ENCODE measurements at regions not wholly inside any gene's neighbourhood (a gene's known extent, or its start where the extent isn't known, plus 50 kb on each side); places are given as distances from the start of the nearest gene placed in this dataset.
"Not testable (repeated sequence)": the region's sequence is repeated elsewhere in the genome, so short reads cannot be mapped to it uniquely, and the experiment has no call there.

DNA sequence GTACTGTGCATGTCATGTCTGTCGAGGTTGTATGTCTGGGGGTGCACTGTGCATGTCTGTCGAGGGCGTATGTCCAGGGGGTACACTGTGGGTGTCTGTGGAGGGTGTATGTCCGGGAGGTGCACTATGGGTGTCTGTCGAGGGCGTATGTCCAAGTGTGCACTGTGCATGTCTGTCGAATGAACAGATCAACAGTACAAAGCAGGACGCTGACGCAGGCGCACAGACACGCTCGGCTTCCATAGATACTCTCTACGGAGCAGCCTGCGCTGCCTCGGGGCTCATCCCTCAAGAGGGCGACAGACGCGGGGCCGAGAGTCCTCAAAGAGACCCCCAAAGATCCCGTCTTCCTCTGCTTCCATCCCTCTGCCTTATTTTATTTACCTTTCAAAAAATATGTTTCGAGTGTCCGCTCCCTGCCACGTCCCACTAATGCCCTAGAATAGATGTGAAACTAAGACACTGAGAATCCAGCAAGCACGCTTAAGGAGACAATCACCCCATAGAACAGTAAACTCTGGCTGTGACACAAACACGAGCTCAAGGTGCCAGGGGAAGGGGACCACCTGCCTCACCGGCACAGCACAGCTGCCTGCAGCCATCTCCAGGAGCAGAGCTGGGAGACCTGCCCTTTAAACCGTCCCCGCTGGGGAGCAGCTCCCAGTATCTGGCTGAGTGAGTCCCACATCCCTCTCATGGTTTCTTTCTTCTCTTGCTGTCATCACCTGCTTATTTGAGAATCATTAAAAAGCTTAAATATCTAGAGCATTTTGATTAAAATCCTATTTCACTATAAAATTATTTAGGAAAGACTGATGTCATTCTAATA, 250.5 kb upstream of the MYT1L start:
- H3K27ac ChIP-seq (ENCODE audit: low read length): no peak overlapping the region
- DNase-seq: no peak
- no peaks in the 10 kb centered on the region for H3K27me3 ChIP-seq (replicated peaks; ENCODE audit: insufficient read depth, low read length)
- H3K9me3 ChIP-seq (replicated peaks; ENCODE audit: insufficient read depth, low read length): no peaks in the 10 kb centered on the region
- no peak overlapping the region for H3K4me2 ChIP-seq (ENCODE audit: low read depth, low read length)
- no peak overlapping the region for H2AFZ ChIP-seq (ENCODE audit: low read length)
- H4K20me1 ChIP-seq (ENCODE audit: insufficient read depth, low read length): no peaks in the 10 kb centered on the region
- no peaks in the 10 kb centered on the region for H3K36me3 ChIP-seq (replicated peaks; ENCODE audit: insufficient read depth, low read length)
- H3K9me2 ChIP-seq (replicated peaks; ENCODE audit: insufficient read depth, low read length): no peaks in the 10 kb centered on the region
- H3K9ac ChIP-seq (ENCODE audit: low read length): no peak overlapping the region
- H3K4me1 ChIP-seq (ENCODE audit: low read length): no peaks in the 10 kb centered on the region
- H3F3A ChIP-seq (ENCODE audit: insufficient read depth, low read length): no peaks in the 10 kb centered on the region
- H3K79me2 ChIP-seq (ENCODE audit: low read length): no peaks in the 10 kb centered on the region
- H3K4me3 ChIP-seq (ENCODE audit: low read length): no peak overlapping the region
- TF ChIP-seq EZH2phosphoT487 (IDR thresholded peaks at IDR 0.05; ENCODE audit: low read length) (no peak), EZH2 (optimal IDR thresholded peaks at IDR 0.05; ENCODE audit: low read depth, low read length) (no peak)
- TF ChIP-seq, protein P1, sequence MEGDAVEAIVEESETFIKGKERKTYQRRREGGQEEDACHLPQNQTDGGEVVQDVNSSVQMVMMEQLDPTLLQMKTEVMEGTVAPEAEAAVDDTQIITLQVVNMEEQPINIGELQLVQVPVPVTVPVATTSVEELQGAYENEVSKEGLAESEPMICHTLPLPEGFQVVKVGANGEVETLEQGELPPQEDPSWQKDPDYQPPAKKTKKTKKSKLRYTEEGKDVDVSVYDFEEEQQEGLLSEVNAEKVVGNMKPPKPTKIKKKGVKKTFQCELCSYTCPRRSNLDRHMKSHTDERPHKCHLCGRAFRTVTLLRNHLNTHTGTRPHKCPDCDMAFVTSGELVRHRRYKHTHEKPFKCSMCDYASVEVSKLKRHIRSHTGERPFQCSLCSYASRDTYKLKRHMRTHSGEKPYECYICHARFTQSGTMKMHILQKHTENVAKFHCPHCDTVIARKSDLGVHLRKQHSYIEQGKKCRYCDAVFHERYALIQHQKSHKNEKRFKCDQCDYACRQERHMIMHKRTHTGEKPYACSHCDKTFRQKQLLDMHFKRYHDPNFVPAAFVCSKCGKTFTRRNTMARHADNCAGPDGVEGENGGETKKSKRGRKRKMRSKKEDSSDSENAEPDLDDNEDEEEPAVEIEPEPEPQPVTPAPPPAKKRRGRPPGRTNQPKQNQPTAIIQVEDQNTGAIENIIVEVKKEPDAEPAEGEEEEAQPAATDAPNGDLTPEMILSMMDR (IDR thresholded peaks at IDR 0.05; ENCODE audit: low read length): no peak

DNA sequence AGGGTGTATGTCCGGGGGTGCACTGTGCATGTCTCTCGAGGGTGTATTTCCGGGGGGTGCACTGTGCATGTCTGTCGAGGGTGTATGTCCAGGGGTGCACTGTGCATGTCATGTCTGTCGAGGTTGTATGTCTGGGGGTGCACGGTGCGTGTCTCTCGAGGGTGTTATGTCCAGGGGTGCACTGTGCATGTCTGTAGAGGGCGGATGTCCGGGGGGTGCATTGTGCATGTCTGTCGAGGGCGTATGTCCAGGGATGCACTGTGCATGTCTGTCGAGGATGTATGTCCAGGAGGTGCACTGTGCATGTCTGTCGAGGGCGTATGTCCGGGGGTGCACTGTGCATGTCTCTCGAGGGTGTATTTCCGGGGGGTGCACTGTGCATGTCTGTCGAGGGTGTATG, 249.8 kb upstream of the MYT1L start:
- H3K36me3 ChIP-seq (replicated peaks; ENCODE audit: insufficient read depth, low read length); H3K9ac ChIP-seq (ENCODE audit: low read length); H2AFZ ChIP-seq (ENCODE audit: low read length); H4K20me1 ChIP-seq (ENCODE audit: insufficient read depth, low read length); H3K4me1 ChIP-seq (ENCODE audit: low read length); H3K4me2 ChIP-seq (ENCODE audit: low read depth, low read length); H3K27ac ChIP-seq (ENCODE audit: low read length); H3K9me3 ChIP-seq (replicated peaks; ENCODE audit: insufficient read depth, low read length); H3K79me2 ChIP-seq (ENCODE audit: low read length); H3K4me3 ChIP-seq (ENCODE audit: low read length); H3F3A ChIP-seq (ENCODE audit: insufficient read depth, low read length); DNase-seq; H3K27me3 ChIP-seq (replicated peaks; ENCODE audit: insufficient read depth, low read length); H3K9me2 ChIP-seq (replicated peaks; ENCODE audit: insufficient read depth, low read length): not testable (repeated sequence)

DNA sequence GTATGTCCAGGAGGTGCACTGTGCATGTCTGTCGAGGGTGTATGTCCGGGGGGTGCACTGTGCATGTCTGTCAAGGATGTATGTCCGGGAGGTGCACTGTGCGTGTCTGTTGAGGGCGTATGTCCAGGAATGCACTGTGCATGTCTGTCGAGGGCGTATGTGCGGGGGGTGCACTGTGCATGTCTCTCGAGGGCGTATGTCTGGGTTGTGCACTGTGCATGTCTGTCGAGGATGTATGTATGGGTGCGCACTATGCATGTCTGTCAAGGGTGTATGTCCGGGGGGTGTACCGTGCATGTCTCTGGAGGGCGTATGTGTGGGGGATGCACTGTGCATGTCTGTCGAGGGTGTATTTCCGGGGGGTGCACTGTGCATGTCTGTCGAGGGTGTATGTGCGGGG, 249.3 kb upstream of the MYT1L start:
- no peaks in the 10 kb centered on the region for H3K36me3 ChIP-seq (replicated peaks; ENCODE audit: insufficient read depth, low read length)
- DNase-seq: no peak

DNA sequence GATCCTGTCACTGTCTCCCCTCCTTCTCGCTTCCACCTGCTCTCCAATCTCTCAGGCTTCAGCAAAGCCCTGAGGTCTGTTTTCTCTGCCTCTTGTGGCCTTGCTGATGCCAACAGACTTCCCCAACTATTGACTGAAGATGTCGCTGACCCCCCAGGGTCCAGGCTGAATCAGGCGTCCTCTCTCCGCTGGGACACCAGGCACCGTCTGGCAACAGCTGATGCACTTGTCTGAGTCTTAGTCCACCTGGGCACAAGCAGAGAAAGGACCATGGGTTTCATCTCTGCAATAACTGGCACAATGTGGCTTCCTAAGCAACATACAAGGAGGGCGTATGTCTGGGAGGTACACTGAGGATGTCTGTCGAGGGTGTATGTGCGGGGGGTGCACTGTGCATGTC, 248.7 kb upstream of the MYT1L start:
- Histone ChIP-seq H4K20me1 (ENCODE audit: insufficient read depth, low read length) (no peaks in the 10 kb centered on the region), H3K9me2 (replicated peaks; ENCODE audit: insufficient read depth, low read length) (no peaks in the 10 kb centered on the region), H3K4me1 (ENCODE audit: low read length) (no peaks in the 10 kb centered on the region), H3K4me2 (ENCODE audit: low read depth, low read length) (no peak overlapping the region), H3K79me2 (ENCODE audit: low read length) (no peaks in the 10 kb centered on the region), H3K9ac (ENCODE audit: low read length) (no peak overlapping the region), H3K27me3 (replicated peaks; ENCODE audit: insufficient read depth, low read length) (no peaks in the 10 kb centered on the region), H2AFZ (ENCODE audit: low read length) (no peak overlapping the region), H3K27ac (ENCODE audit: low read length) (no peak overlapping the region), H3K4me3 (ENCODE audit: low read length) (no peak overlapping the region), H3K36me3 (replicated peaks; ENCODE audit: insufficient read depth, low read length) (no peaks in the 10 kb centered on the region), H3F3A (ENCODE audit: insufficient read depth, low read length) (no peaks in the 10 kb centered on the region), H3K9me3 (replicated peaks; ENCODE audit: insufficient read depth, low read length) (no peaks in the 10 kb centered on the region)
- DNase-seq: no peak
- TF ChIP-seq, protein P1 (IDR thresholded peaks at IDR 0.05; ENCODE audit: low read length): no peak
- no peak for TF ChIP-seq EZH2 (optimal IDR thresholded peaks at IDR 0.05; ENCODE audit: low read depth, low read length)
- no peak for TF ChIP-seq EZH2phosphoT487 (IDR thresholded peaks at IDR 0.05; ENCODE audit: low read length)

More for the DNA sequence above, 249.3 kb upstream of the MYT1L start:
- H3K27me3 ChIP-seq (replicated peaks; ENCODE audit: insufficient read depth, low read length): no peaks in the 10 kb centered on the region
- H2AFZ ChIP-seq (ENCODE audit: low read length): no peak overlapping the region
- no peaks in the 10 kb centered on the region for H4K20me1 ChIP-seq (ENCODE audit: insufficient read depth, low read length)
- H3K4me1 ChIP-seq (ENCODE audit: low read length): no peaks in the 10 kb centered on the region
- no peak overlapping the region for H3K4me2 ChIP-seq (ENCODE audit: low read depth, low read length)
- no peaks in the 10 kb centered on the region for H3K9me2 ChIP-seq (replicated peaks; ENCODE audit: insufficient read depth, low read length)
- no peak overlapping the region for H3K4me3 ChIP-seq (ENCODE audit: low read length)
- H3K9ac ChIP-seq (ENCODE audit: low read length): no peak overlapping the region
- TF ChIP-seq EZH2 (optimal IDR thresholded peaks at IDR 0.05; ENCODE audit: low read depth, low read length) (no peak), EZH2phosphoT487 (IDR thresholded peaks at IDR 0.05; ENCODE audit: low read length) (no peak)
- TF ChIP-seq, protein P1 (IDR thresholded peaks at IDR 0.05; ENCODE audit: low read length): no peak
- no peaks in the 10 kb centered on the region for H3F3A ChIP-seq (ENCODE audit: insufficient read depth, low read length)
- no peaks in the 10 kb centered on the region for H3K9me3 ChIP-seq (replicated peaks; ENCODE audit: insufficient read depth, low read length)
- no peak overlapping the region for H3K27ac ChIP-seq (ENCODE audit: low read length)
- no peaks in the 10 kb centered on the region for H3K79me2 ChIP-seq (ENCODE audit: low read length)

Measured in MM.1S (cell line).